ENCODE measurements at regions not wholly inside any gene's neighbourhood (a gene's known extent, or its start where the extent isn't known, plus 50 kb on each side); places are given as distances from the start of the nearest gene placed in this dataset.

DNA sequence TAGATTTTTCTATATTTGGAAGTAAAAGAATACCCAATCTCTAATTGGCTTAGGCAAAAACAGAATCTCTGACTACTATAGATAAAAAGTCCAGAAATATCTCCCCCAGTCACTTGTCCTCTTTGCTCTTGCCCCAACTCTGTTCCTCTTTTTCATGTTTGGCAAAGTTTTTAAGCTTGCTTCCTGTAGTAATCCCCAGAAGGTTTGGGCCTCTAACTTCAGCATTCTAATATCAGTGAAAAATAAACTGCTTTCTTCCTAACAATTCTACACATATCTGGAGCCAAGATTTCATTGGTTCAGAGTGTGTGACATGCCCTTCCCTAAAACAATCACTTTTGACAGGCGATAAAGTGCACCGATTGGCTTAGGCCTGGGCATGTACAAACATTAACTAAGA is 1680.3 kb downstream of the MAT2B start:
- intact Hi-C loops (cut with DNase I): no loop called here
- no peaks in the 10 kb centered on the region for H3K36me3 ChIP-seq
- H3K9me3 ChIP-seq: no peaks in the 10 kb centered on the region
- no peaks in the 10 kb centered on the region for H3K27me3 ChIP-seq
- H3K27ac ChIP-seq: no peak overlapping the region
- peak; percentile 27 for ATAC-seq
- TF ChIP-seq, protein P1, sequence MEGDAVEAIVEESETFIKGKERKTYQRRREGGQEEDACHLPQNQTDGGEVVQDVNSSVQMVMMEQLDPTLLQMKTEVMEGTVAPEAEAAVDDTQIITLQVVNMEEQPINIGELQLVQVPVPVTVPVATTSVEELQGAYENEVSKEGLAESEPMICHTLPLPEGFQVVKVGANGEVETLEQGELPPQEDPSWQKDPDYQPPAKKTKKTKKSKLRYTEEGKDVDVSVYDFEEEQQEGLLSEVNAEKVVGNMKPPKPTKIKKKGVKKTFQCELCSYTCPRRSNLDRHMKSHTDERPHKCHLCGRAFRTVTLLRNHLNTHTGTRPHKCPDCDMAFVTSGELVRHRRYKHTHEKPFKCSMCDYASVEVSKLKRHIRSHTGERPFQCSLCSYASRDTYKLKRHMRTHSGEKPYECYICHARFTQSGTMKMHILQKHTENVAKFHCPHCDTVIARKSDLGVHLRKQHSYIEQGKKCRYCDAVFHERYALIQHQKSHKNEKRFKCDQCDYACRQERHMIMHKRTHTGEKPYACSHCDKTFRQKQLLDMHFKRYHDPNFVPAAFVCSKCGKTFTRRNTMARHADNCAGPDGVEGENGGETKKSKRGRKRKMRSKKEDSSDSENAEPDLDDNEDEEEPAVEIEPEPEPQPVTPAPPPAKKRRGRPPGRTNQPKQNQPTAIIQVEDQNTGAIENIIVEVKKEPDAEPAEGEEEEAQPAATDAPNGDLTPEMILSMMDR (IDR thresholded peaks at IDR 0.05): no peak
- H3K4me1 ChIP-seq: no peaks in the 10 kb centered on the region
- no peak overlapping the region for H3K4me3 ChIP-seq
- DNase-seq: no peak

DNA sequence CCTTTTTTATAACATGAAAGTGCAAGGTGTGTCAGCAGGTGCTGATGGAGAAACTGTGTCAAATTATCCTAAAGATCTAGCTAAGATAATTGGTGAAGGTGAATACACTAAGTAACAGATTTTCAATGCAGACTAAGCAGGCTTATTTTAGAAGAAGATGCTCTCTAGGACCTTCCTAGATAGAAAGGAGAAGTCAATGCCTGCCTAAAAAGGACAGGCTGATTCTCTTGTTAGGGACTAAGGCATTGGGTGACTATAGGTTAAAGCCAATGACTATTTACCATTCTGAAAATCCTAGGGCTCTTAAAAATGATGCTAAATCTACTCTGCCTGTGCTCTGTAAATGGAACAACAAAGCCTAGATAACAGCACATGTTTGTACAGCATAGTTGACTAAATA is 1682.4 kb downstream of the MAT2B start:
- ATAC-seq: no peak
- no peaks in the 10 kb centered on the region for H3K27me3 ChIP-seq
- DNase-seq: no peak
- intact Hi-C loops (cut with DNase I): no loop called here
- H3K4me3 ChIP-seq: no peak overlapping the region
- no peaks in the 10 kb centered on the region for H3K4me1 ChIP-seq
- H3K36me3 ChIP-seq: no peaks in the 10 kb centered on the region
- no peak overlapping the region for H3K27ac ChIP-seq
- TF ChIP-seq, protein P1 (IDR thresholded peaks at IDR 0.05): no peak
- H3K9me3 ChIP-seq: no peaks in the 10 kb centered on the region

DNA sequence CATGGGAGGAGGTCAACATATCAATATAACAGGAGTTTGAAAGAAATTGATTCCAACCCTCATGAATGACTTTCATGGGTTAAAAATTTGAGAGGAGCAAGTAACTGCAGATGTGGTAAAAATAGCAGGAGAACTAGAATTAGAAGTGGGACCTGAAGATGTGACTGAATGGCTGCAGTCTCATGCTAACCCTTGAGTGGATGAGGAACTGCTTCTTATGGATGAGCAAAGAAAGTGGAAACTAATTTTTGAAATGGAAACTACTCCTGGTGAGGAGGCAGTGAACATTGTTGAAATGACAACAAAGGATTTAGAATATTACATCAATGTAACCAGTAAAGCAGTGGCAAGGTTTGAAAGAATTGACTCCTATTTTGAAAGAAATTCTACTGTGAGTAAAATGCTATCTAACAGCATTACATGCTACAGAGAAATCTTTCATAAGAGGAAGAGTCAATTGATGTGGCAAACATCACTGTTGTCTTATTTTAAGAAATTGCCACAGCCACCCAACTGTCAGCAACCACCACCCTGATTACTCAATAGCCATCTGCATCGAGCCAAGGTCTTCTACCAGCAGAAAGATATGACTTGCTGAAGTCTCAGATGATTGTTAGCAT is 1683.2 kb downstream of the MAT2B start:
- peak; percentile 27 for ATAC-seq
- Histone ChIP-seq H3K4me3 (no peak overlapping the region), H3K27ac (no peak overlapping the region), H3K27me3 (no peaks in the 10 kb centered on the region), H3K4me1 (no peaks in the 10 kb centered on the region), H3K9me3 (no peaks in the 10 kb centered on the region), H3K36me3 (no peaks in the 10 kb centered on the region)
- no peak for DNase-seq
- intact Hi-C loops (cut with DNase I): no loop called here
- TF ChIP-seq, protein P1 (IDR thresholded peaks at IDR 0.05): no peak

DNA sequence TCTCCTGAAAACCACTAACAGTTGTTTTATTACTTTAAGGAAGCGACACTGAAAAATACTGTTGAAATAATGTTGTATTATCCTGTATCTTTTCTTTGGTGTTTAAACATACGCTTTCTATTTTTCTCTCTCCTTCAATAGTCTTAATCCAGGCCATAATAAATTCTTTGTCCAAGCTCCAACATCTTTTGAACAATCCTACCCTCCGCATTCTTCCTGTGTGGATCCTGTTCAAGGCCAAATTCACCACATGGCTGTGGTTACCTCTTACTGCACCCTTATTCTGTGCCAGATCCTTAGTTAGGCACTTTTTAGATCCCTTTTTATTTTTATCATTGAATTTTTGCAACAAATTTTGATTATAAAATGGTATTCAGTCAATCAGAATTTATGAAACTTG is 1691.5 kb downstream of the MAT2B start:
- Histone ChIP-seq H3K36me3 (no peaks in the 10 kb centered on the region), H3K4me1 (no peaks in the 10 kb centered on the region), H3K4me3 (no peak overlapping the region), H3K9me3 (no peaks in the 10 kb centered on the region), H3K27ac (no peak overlapping the region), H3K27me3 (no peaks in the 10 kb centered on the region)
- DNase-seq (no peak), ATAC-seq (no peak)
- TF ChIP-seq, protein P1 (IDR thresholded peaks at IDR 0.05): no peak
- intact Hi-C loops (cut with DNase I): no loop called here

DNA sequence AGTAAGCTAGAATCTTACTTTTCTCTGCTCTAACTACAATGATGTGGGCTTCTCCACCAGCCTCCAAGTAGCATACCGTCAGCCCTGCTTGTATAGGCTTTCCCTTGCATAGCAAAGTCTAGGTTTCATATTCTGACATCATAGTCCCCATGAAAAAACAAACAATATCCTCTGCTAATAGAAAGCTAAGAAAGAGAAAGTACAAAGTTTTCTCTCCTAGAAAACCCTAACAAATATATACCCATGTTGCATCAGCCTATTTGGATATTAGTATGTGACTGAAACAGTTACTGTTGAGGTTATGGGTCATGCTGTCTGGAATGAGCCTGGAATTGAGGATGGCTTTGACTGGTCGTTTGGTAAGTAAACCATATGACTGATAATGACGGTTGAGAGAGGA is 1696.0 kb downstream of the MAT2B start:
- no peak for DNase-seq
- Histone ChIP-seq H3K36me3 (no peaks in the 10 kb centered on the region), H3K27me3 (no peaks in the 10 kb centered on the region), H3K4me1 (no peaks in the 10 kb centered on the region), H3K9me3 (no peaks in the 10 kb centered on the region), H3K27ac (no peak overlapping the region), H3K4me3 (no peak overlapping the region)
- TF ChIP-seq, protein P1 (IDR thresholded peaks at IDR 0.05): no peak
- ATAC-seq: no peak
- intact Hi-C loops (cut with DNase I): no loop called here

Measured in upper lobe of right lung (tissue), 1 donor.